ENCODE measurements at regions not wholly inside any gene's neighbourhood (a gene's known extent, or its start where the extent isn't known, plus 50 kb on each side); places are given as distances from the start of the nearest gene placed in this dataset.

DNA sequence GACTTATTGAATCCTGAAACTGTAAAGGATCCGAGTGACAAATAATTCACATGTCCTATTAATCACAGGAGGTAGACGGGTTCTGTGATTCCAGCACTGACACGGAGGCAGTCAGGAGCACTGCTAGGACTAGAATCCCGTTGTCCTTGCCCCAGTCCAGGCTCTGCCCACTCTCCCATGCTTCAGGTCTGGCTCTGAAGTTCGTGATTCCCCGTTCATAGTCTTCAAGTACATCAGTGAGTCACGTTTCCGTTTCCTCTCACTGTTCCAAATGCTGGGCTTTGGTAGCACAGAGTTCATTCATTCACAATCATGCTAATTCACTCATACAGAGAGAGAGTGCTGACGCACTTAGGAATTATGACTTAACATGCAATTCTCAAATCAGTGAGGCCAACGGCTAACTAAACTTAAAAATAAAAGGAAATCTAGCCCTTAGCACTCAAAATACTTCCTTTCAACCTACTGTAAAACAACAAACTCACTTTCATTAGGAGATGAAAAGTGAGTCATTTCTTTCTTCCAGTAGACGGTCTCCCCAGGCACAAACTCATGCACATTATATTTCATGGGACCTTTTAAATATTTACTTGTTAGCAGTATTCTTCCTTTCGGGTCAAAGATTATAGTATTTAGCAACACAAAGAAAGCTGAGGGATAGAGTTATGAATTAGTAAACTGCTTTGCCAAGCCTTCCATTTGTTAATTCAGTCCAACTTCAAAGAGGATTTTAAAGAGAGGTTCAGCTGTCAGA lies 94.0 kb upstream of the NHSL1 start (continued):
- TF ChIP-seq SRF (IDR thresholded peaks at IDR 0.05; ENCODE audit: low read depth in 2 of 2, low read length in 2 of 2) (no peak), PAX5 (IDR thresholded peaks at IDR 0.05; ENCODE audit: borderline replicate concordance, low read depth, low read length) (peak; percentile 54), IRF4 (IDR thresholded peaks at IDR 0.05; ENCODE audit: low read depth, low read length) (peak; percentile 72), TCF3 (IDR thresholded peaks at IDR 0.05; ENCODE audit: borderline replicate concordance, insufficient read depth, low read depth, low read length) (0 out of 2 replicates have a peak, but pooled peaks have one; percentile 12), TBL1XR1 (IDR thresholded peaks at IDR 0.05; ENCODE audit: low read depth, low read length) (0 out of 2 replicates have a peak, but pooled peaks have one; percentile 14), NBN (IDR thresholded peaks at IDR 0.05) (peak; percentile 59; the same call in 1 of the 2 replicates), CBX3 (IDR thresholded peaks at IDR 0.05; ENCODE audit: borderline replicate concordance, low read depth) (no peak), SIN3A (IDR thresholded peaks at IDR 0.05; ENCODE audit: low read depth, low read length) (no peak), NFIC (IDR thresholded peaks at IDR 0.05; ENCODE audit: low read depth, low read length) (peak; percentile 72), POLR2AphosphoS5 (IDR thresholded peaks at IDR 0.05; ENCODE audit: low read length) (peak; percentile 79), CHD2 (IDR thresholded peaks at IDR 0.05; ENCODE audit: borderline replicate concordance, low read depth, low read length) (peak; percentile 77; the same call in 1 of the 2 replicates), TAF1 (IDR thresholded peaks at IDR 0.05; ENCODE audit: borderline replicate concordance, low read depth, low read length) (no peak), E4F1 (IDR thresholded peaks at IDR 0.05; ENCODE audit: borderline replicate concordance, partially characterized antibody) (no peak), ASH2L (IDR thresholded peaks at IDR 0.05; ENCODE audit: borderline replicate concordance, low read depth) (0 out of 2 replicates have a peak, but pooled peaks have one; percentile 41), HDAC2 (IDR thresholded peaks at IDR 0.05) (no peak), HDAC6 (IDR thresholded peaks at IDR 0.05; ENCODE audit: unreplicated experiment) (no peak), CHD4 (IDR thresholded peaks at IDR 0.05) (no peak)
- TF ChIP-seq, protein P1, sequence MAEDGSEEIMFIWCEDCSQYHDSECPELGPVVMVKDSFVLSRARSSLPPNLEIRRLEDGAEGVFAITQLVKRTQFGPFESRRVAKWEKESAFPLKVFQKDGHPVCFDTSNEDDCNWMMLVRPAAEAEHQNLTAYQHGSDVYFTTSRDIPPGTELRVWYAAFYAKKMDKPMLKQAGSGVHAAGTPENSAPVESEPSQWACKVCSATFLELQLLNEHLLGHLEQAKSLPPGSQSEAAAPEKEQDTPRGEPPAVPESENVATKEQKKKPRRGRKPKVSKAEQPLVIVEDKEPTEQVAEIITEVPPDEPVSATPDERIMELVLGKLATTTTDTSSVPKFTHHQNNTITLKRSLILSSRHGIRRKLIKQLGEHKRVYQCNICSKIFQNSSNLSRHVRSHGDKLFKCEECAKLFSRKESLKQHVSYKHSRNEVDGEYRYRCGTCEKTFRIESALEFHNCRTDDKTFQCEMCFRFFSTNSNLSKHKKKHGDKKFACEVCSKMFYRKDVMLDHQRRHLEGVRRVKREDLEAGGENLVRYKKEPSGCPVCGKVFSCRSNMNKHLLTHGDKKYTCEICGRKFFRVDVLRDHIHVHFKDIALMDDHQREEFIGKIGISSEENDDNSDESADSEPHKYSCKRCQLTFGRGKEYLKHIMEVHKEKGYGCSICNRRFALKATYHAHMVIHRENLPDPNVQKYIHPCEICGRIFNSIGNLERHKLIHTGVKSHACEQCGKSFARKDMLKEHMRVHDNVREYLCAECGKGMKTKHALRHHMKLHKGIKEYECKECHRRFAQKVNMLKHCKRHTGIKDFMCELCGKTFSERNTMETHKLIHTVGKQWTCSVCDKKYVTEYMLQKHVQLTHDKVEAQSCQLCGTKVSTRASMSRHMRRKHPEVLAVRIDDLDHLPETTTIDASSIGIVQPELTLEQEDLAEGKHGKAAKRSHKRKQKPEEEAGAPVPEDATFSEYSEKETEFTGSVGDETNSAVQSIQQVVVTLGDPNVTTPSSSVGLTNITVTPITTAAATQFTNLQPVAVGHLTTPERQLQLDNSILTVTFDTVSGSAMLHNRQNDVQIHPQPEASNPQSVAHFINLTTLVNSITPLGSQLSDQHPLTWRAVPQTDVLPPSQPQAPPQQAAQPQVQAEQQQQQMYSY (CRISPR knock-in tag; IDR thresholded peaks at IDR 0.05): no peak
- TF ChIP-seq, protein P2, sequence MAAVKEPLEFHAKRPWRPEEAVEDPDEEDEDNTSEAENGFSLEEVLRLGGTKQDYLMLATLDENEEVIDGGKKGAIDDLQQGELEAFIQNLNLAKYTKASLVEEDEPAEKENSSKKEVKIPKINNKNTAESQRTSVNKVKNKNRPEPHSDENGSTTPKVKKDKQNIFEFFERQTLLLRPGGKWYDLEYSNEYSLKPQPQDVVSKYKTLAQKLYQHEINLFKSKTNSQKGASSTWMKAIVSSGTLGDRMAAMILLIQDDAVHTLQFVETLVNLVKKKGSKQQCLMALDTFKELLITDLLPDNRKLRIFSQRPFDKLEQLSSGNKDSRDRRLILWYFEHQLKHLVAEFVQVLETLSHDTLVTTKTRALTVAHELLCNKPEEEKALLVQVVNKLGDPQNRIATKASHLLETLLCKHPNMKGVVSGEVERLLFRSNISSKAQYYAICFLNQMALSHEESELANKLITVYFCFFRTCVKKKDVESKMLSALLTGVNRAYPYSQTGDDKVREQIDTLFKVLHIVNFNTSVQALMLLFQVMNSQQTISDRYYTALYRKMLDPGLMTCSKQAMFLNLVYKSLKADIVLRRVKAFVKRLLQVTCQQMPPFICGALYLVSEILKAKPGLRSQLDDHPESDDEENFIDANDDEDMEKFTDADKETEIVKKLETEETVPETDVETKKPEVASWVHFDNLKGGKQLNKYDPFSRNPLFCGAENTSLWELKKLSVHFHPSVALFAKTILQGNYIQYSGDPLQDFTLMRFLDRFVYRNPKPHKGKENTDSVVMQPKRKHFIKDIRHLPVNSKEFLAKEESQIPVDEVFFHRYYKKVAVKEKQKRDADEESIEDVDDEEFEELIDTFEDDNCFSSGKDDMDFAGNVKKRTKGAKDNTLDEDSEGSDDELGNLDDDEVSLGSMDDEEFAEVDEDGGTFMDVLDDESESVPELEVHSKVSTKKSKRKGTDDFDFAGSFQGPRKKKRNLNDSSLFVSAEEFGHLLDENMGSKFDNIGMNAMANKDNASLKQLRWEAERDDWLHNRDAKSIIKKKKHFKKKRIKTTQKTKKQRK (IDR thresholded peaks at IDR 0.05; ENCODE audit: low read depth, low read length): no peak

Measured in GM12878 (cell line).